ENCODE measurements at regions not wholly inside any gene's neighbourhood (a gene's known extent, or its start where the extent isn't known, plus 50 kb on each side); places are given as distances from the start of the nearest gene placed in this dataset.

DNA sequence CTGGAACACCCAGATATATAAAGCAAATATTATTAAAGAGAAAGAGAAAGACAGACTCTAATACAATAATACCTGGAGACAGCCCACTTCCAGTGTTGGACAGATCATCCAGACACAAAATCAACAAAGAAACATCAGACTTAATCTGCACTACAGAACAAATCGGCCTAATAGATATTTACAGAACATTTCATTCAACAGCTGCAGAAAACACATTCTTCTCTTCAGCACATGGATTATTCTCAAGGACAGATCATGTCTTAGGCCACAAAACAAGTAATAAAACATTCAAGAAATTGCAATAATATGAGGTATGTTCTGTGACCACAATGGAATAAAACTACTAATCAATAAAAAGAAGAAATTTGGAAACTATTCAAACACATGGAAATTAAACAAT is 398.3 kb upstream of the DUSP10 start:
- TF ChIP-seq, protein P1, sequence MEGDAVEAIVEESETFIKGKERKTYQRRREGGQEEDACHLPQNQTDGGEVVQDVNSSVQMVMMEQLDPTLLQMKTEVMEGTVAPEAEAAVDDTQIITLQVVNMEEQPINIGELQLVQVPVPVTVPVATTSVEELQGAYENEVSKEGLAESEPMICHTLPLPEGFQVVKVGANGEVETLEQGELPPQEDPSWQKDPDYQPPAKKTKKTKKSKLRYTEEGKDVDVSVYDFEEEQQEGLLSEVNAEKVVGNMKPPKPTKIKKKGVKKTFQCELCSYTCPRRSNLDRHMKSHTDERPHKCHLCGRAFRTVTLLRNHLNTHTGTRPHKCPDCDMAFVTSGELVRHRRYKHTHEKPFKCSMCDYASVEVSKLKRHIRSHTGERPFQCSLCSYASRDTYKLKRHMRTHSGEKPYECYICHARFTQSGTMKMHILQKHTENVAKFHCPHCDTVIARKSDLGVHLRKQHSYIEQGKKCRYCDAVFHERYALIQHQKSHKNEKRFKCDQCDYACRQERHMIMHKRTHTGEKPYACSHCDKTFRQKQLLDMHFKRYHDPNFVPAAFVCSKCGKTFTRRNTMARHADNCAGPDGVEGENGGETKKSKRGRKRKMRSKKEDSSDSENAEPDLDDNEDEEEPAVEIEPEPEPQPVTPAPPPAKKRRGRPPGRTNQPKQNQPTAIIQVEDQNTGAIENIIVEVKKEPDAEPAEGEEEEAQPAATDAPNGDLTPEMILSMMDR (IDR thresholded peaks at IDR 0.05), result no peak
- TF ChIP-seq, protein P2, sequence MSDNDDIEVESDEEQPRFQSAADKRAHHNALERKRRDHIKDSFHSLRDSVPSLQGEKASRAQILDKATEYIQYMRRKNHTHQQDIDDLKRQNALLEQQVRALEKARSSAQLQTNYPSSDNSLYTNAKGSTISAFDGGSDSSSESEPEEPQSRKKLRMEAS (IDR thresholded peaks at IDR 0.05; ENCODE audit: low read depth), result no peak
- TF ChIP-seq SMC3 (IDR thresholded peaks at IDR 0.05; ENCODE audit: low read depth, low read length), result no peak
- no peak for TF ChIP-seq NRF1 (IDR thresholded peaks at IDR 0.05; ENCODE audit: low read depth, low read length)
- no peak for TF ChIP-seq EP300 (IDR thresholded peaks at IDR 0.05; ENCODE audit: borderline replicate concordance in 1 of 2, low read depth in 1 of 2, low read length in 1 of 2)
- TF ChIP-seq GABPA (IDR thresholded peaks at IDR 0.05; ENCODE audit: low read depth), result no peak
- TF ChIP-seq TEAD4 (IDR thresholded peaks at IDR 0.05; ENCODE audit: borderline replicate concordance, insufficient read depth), result no peak
